Keratinocyte (primary cell): ENCODE measurements at regions not wholly inside any gene's neighbourhood (a gene's known extent, or its start where the extent isn't known, plus 50 kb on each side); places are given as distances from the start of the nearest gene placed in this dataset.

Experiments
- DNase-seq: peaks from one replicate; pipeline ENCODE4 v3.0.0-alpha.2; 2011; ENCODE audit warnings: low read depth, missing footprints, low spot score
- FAIRE-seq: peaks from 2 replicates; lab custom pipeline; 2011; peaks lifted over from hg19 to GRCh38; lab: Jason Lieb, UNC
- H2AFZ ChIP-seq: 2 replicates; pipeline ENCODE4 v1.6.0; 2012; ENCODE audit warnings: low read length, control low read depth, inconsistent platforms; ENCODE audit not compliant: control insufficient read depth
- H3K27ac ChIP-seq: 2 replicates; pipeline ENCODE4 v1.5.1; 2011; ENCODE audit warnings: low read length; ENCODE audit not compliant: control insufficient read depth, insufficient read depth
- H3K27me3 ChIP-seq: 3 replicates; pipeline ENCODE4 v1.6.0; 2011; ENCODE audit warnings: low read length; ENCODE audit not compliant: control insufficient read depth, insufficient read depth; ENCODE audit errors: extremely low read depth
- H3K36me3 ChIP-seq, 2 experiments: 2 replicates in 1 of 2; 3 replicates in 1 of 2; pipeline ENCODE4 v1.5.1; 2011; ENCODE audit warnings: low read length in 2 of 2, mild to moderate bottlenecking in 1 of 2; ENCODE audit not compliant: control insufficient read depth in 2 of 2, insufficient read depth in 2 of 2; ENCODE audit errors: extremely low read depth in 1 of 2
- H3K4me1 ChIP-seq: 3 replicates; pipeline ENCODE4 v1.5.1; 2011; ENCODE audit warnings: low read length; ENCODE audit not compliant: control insufficient read depth, insufficient read depth; ENCODE audit errors: extremely low read depth
- H3K4me2 ChIP-seq: 3 replicates; pipeline ENCODE4 v1.6.0; 2011; ENCODE audit warnings: low read depth, low read length; ENCODE audit not compliant: control insufficient read depth, insufficient read depth; ENCODE audit errors: extremely low read depth
- H3K4me3 ChIP-seq, 3 experiments: fragments of 200-600 bp in 1 of 3; sonication (generic) in 1 of 3; 2 replicates in 2 of 3; 3 replicates in 1 of 3; pipeline ENCODE4 v1.5.1; 2011 to 2016; ENCODE audit warnings: low read length in 3 of 3, mild to moderate bottlenecking in 3 of 3, control low read depth in 2 of 3, inconsistent platforms in 1 of 3, low read depth in 1 of 3, mixed read lengths in 1 of 3, mixed run types in 1 of 3, moderate library complexity in 1 of 3; ENCODE audit not compliant: control insufficient read depth in 2 of 3, insufficient read depth in 2 of 3; ENCODE audit errors: extremely low read depth in 1 of 3
- H3K79me2 ChIP-seq: 2 replicates; pipeline ENCODE4 v1.6.0; 2012; ENCODE audit warnings: low read length; ENCODE audit not compliant: control insufficient read depth, insufficient read depth
- H3K9ac ChIP-seq: 3 replicates; pipeline ENCODE4 v1.6.0; 2011; ENCODE audit warnings: low read length; ENCODE audit not compliant: control insufficient read depth, insufficient read depth; ENCODE audit errors: extremely low read depth
- H3K9me1 ChIP-seq: 3 replicates; pipeline ENCODE4 v1.6.0; 2011; ENCODE audit warnings: low read length; ENCODE audit not compliant: control insufficient read depth, insufficient read depth; ENCODE audit errors: extremely low read depth
- H3K9me3 ChIP-seq: 2 replicates; pipeline ENCODE4 v1.5.1; 2012; ENCODE audit warnings: low read depth, low read length; ENCODE audit not compliant: control insufficient read depth
- H4K20me1 ChIP-seq: 3 replicates; pipeline ENCODE4 v1.6.0; 2011; ENCODE audit warnings: low read length; ENCODE audit not compliant: control insufficient read depth, insufficient read depth; ENCODE audit errors: extremely low read depth
- CTCF ChIP-seq, 3 experiments: IDR thresholded peaks in 1 of 3; conservative IDR thresholded peaks in 1 of 3; optimal IDR thresholded peaks in 1 of 3; 2 replicates in 2 of 3; 3 replicates in 1 of 3; pipeline versions ENCODE3 to v1.5.1; 2011; ENCODE audit warnings: low read length in 3 of 3, mild to moderate bottlenecking in 3 of 3, moderate library complexity in 2 of 3, control low read depth in 1 of 3, inconsistent platforms in 1 of 3; ENCODE audit not compliant: insufficient read depth in 2 of 3; ENCODE audit errors: extremely low read depth in 1 of 3
- EZH2 ChIP-seq: IDR thresholded peaks from one replicate; pipeline ENCODE4 v1.6.1; 2012; ENCODE audit warnings: inconsistent platforms, mild to moderate bottlenecking, low read length, moderate library complexity
- dilution Hi-C: fragments of 300-500 bp; cut with MboI; formaldehyde crosslinking; loops from one replicate; pipeline ENCODE4 v1.7.0; 2020; ENCODE audit warnings: low sequenced_read_pairs; ENCODE audit not compliant: extremely low pct_ligation_motif_present

- H3K9ac ChIP-seq: no peak overlapping the region
- no peaks in the 10 kb centered on the region for H3K9me3 ChIP-seq
- no peak overlapping the region for H3K4me3 ChIP-seq
- H2AFZ ChIP-seq: no peak overlapping the region
- H3K79me2 ChIP-seq: no peaks in the 10 kb centered on the region
- FAIRE-seq (no peak), DNase-seq (no peak)
- H3K27ac ChIP-seq: no peak overlapping the region
- no peaks in the 10 kb centered on the region for H3K4me1 ChIP-seq
- no peaks in the 10 kb centered on the region for H3K36me3 ChIP-seq
- H3K27me3 ChIP-seq: no peaks in the 10 kb centered on the region
- H3K4me2 ChIP-seq: no peak overlapping the region
- H4K20me1 ChIP-seq: no peaks in the 10 kb centered on the region
- TF ChIP-seq EZH2: no peak
- TF ChIP-seq CTCF (optimal IDR thresholded peaks at IDR 0.05 in 1 of 3, IDR thresholded peaks at IDR 0.05 in 1 of 3, conservative IDR thresholded peaks at IDR 0.05 in 1 of 3; ENCODE audit: extremely low read depth in 1 of 3, insufficient read depth in 2 of 3, low read length in 3 of 3): no peak
- dilution Hi-C loops: no loop called here
- H3K9me1 ChIP-seq: no peaks in the 10 kb centered on the region
Observed at GRCh38 chr18:38081516-38081915, 515.9 kb upstream of the CELF4 start.

GRCh38 chr18:38077229-38077628 is 511.6 kb upstream of the CELF4 start:
- H2AFZ ChIP-seq: no peak overlapping the region
- H3K9me3 ChIP-seq: no peaks in the 10 kb centered on the region
- no peak overlapping the region for H3K4me2 ChIP-seq
- DNase-seq (no peak), FAIRE-seq (peak; percentile 5)
- no peaks in the 10 kb centered on the region for H3K36me3 ChIP-seq
- H4K20me1 ChIP-seq: no peaks in the 10 kb centered on the region
- no peak overlapping the region for H3K9ac ChIP-seq
- dilution Hi-C loops: no loop called here
- H3K27me3 ChIP-seq: peaks cover 4% of the 10 kb centered on the region
- H3K79me2 ChIP-seq: no peaks in the 10 kb centered on the region
- no peak overlapping the region for H3K4me3 ChIP-seq
- no peaks in the 10 kb centered on the region for H3K4me1 ChIP-seq
- TF ChIP-seq EZH2 (no peak), CTCF (optimal IDR thresholded peaks at IDR 0.05 in 1 of 3, IDR thresholded peaks at IDR 0.05 in 1 of 3, conservative IDR thresholded peaks at IDR 0.05 in 1 of 3; ENCODE audit: extremely low read depth in 1 of 3, insufficient read depth in 2 of 3, low read length in 3 of 3) (no peak)
- no peak overlapping the region for H3K27ac ChIP-seq
- H3K9me1 ChIP-seq: no peaks in the 10 kb centered on the region
